CD4-positive, alpha-beta T cell (primary cell): ENCODE measurements at regions not wholly inside any gene's neighbourhood (a gene's known extent, or its start where the extent isn't known, plus 50 kb on each side); places are given as distances from the start of the nearest gene placed in this dataset.

ENCODE experiments used
- ATAC-seq: fragments of 200-7000 bp; cut with Tn5 transposase; one replicate; pipeline ENCODE4 v1.10.0; 2022; ENCODE audit warnings: mild to moderate bottlenecking; ENCODE audit not compliant: poor library complexity
- CTCF ChIA-PET: fragments of 350-600 bp; sonication (Branson Sonifier 250); formaldehyde crosslinking; loops from one replicate; lab custom pipeline; 2021; ENCODE audit warnings: antibody characterized with exemption, inconsistent platforms; lab: Charles Lee
- POLR2A ChIA-PET: fragments of 350-600 bp; sonication (Branson Sonifier 250); formaldehyde crosslinking; loops from one replicate; lab custom pipeline; 2021; ENCODE audit warnings: antibody characterized with exemption, inconsistent platforms; lab: Charles Lee
- DNase-seq, 14 experiments: peaks; one replicate each; pipeline ENCODE4 v3.0.0-alpha.2; 2013 to 2020; ENCODE audit warnings: mixed read lengths in 2 of 14
- H3K27ac ChIP-seq, 2 donors: one replicate each; pipeline versions ENCODE4 v1.5.1 to v1.7.0; 2013; ENCODE audit warnings: low read length in 2 of 2, low read depth in 1 of 2, mild to moderate bottlenecking in 1 of 2
- H3K27me3 ChIP-seq, 2 experiments: 1 replicate in 1 of 2; 2 replicates in 1 of 2; pipeline versions ENCODE4 v1.6.1 to v1.7.0; 2013; ENCODE audit warnings: low read length in 2 of 2, control low read depth in 1 of 2, mild to moderate bottlenecking in 1 of 2, moderate library complexity in 1 of 2; ENCODE audit not compliant: insufficient read depth in 2 of 2, control insufficient read depth in 1 of 2
- H3K36me3 ChIP-seq: one replicate; pipeline ENCODE4 v1.6.1; 2013; ENCODE audit warnings: low read length, control low read depth; ENCODE audit not compliant: insufficient read depth
- H3K4me1 ChIP-seq: one replicate; pipeline ENCODE4 v1.6.1; 2013; ENCODE audit warnings: low read length, control low read depth; ENCODE audit not compliant: insufficient read depth
- H3K4me3 ChIP-seq: one replicate; pipeline ENCODE4 v1.5.1; 2013; ENCODE audit warnings: mild to moderate bottlenecking, low read length, moderate library complexity
- H3K9me3 ChIP-seq, 2 experiments: 1 replicate in 1 of 2; 2 replicates in 1 of 2; pipeline versions ENCODE4 v1.6.1 to v1.7.0; 2013; ENCODE audit warnings: low read length in 2 of 2, mild to moderate bottlenecking in 2 of 2, control low read depth in 1 of 2, moderate library complexity in 1 of 2; ENCODE audit not compliant: control insufficient read depth in 1 of 2, insufficient read depth in 1 of 2
- H3K27ac Mint-ChIP-seq: one replicate; pipeline ENCODE4 v1.8.0; 2020; ENCODE audit warnings: mixed read lengths
- H3K27me3 Mint-ChIP-seq: one replicate; pipeline ENCODE4 v1.8.0; 2021; ENCODE audit warnings: mixed read lengths
- H3K36me3 Mint-ChIP-seq: one replicate; pipeline ENCODE4 v1.8.0; 2021; ENCODE audit warnings: low read depth, mixed read lengths
- H3K4me1 Mint-ChIP-seq: one replicate; pipeline ENCODE4 v1.8.0; 2021; ENCODE audit warnings: low read depth, mixed read lengths
- H3K4me3 Mint-ChIP-seq: one replicate; pipeline ENCODE4 v1.8.0; 2020; ENCODE audit warnings: mild to moderate bottlenecking, mixed read lengths
- H3K9me3 Mint-ChIP-seq: one replicate; pipeline ENCODE4 v1.8.0; 2020; ENCODE audit warnings: mixed read lengths
- intact Hi-C, 2 experiments: fragments of 100-400 bp; cut with DNase I in 1 of 2; cut with micrococcal nuclease in 1 of 2; formaldehyde crosslinking; loops; one replicate each; pipeline versions ENCODE4 v1.15.1 to v1.9.0; 2023 to 2025; cut with DNase I, micrococcal nuclease
- TF ChIP-seq, protein P1 (sequence below): fragments of 200-600 bp; IDR thresholded peaks from one replicate; pipeline ENCODE4 v1.8.0; 2022; ENCODE audit warnings: antibody characterized with exemption, mild to moderate bottlenecking

GRCh38 chr4:124188595-124188994, 523.9 kb downstream of the ANKRD50 start:
- Histone ChIP-seq H3K9me3 (peaks cover 0 to 6% of the 10 kb centered on the region in 2 experiments), H3K4me1 (no peaks in the 10 kb centered on the region), H3K36me3 (no peaks in the 10 kb centered on the region), H3K27ac (no peak overlapping the region), H3K27me3 (no peaks in the 10 kb centered on the region), H3K4me3 (no peak overlapping the region)
- DNase-seq (no peak), ATAC-seq (no peak)
- TF ChIP-seq, protein P1, sequence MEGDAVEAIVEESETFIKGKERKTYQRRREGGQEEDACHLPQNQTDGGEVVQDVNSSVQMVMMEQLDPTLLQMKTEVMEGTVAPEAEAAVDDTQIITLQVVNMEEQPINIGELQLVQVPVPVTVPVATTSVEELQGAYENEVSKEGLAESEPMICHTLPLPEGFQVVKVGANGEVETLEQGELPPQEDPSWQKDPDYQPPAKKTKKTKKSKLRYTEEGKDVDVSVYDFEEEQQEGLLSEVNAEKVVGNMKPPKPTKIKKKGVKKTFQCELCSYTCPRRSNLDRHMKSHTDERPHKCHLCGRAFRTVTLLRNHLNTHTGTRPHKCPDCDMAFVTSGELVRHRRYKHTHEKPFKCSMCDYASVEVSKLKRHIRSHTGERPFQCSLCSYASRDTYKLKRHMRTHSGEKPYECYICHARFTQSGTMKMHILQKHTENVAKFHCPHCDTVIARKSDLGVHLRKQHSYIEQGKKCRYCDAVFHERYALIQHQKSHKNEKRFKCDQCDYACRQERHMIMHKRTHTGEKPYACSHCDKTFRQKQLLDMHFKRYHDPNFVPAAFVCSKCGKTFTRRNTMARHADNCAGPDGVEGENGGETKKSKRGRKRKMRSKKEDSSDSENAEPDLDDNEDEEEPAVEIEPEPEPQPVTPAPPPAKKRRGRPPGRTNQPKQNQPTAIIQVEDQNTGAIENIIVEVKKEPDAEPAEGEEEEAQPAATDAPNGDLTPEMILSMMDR, result no peak
- no peaks in the 10 kb centered on the region for H3K4me1 Mint-ChIP-seq
- ChIA-PET CTCF (no interaction called here), POLR2A (no interaction called here)
- peaks cover 10% of the 10 kb centered on the region for H3K9me3 Mint-ChIP-seq
- intact Hi-C loops, result no loop called here
- H3K36me3 Mint-ChIP-seq, result no peaks in the 10 kb centered on the region
- H3K4me3 Mint-ChIP-seq, result no peak overlapping the region
- no peaks in the 10 kb centered on the region for H3K27me3 Mint-ChIP-seq
- no peak overlapping the region for H3K27ac Mint-ChIP-seq

GRCh38 chr4:124189545-124189944, 523.0 kb downstream of the ANKRD50 start:
- Histone ChIP-seq H3K4me3 (no peak overlapping the region), H3K9me3 (peaks cover 0 to 6% of the 10 kb centered on the region in 2 experiments), H3K4me1 (no peaks in the 10 kb centered on the region), H3K36me3 (no peaks in the 10 kb centered on the region), H3K27me3 (no peaks in the 10 kb centered on the region), H3K27ac (no peak overlapping the region)
- Mint-ChIP-seq H3K36me3 (no peaks in the 10 kb centered on the region), H3K9me3 (peaks cover 10% of the 10 kb centered on the region), H3K4me1 (no peaks in the 10 kb centered on the region), H3K4me3 (no peak overlapping the region), H3K27ac (no peak overlapping the region), H3K27me3 (no peaks in the 10 kb centered on the region)
- intact Hi-C loops, result no loop called here
- ATAC-seq (no peak), DNase-seq (no peak)
- ChIA-PET POLR2A (no interaction called here), CTCF (no interaction called here)
- TF ChIP-seq, protein P1, result no peak

DNA sequence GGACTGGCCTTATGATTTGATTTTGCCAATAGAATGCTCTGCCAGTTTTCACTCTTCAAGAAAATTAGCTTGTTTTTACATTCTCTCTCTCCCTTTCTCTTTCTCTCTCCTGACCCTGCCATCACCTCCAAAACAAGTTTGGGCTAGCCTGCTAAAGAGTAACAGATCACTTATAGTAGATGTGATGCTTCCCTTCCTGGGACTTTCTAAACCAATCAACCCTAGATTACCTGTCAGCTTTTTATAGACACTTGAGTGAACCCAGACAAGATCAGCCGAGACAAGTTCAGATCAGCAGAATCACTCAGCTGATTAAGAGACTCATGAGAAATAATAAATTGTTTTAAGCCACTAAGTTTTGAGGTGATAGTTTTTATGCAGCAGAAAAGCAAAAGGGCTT, 521.2 kb downstream of the ANKRD50 start:
- ChIA-PET POLR2A (no interaction called here), CTCF (no interaction called here)
- Histone ChIP-seq H3K9me3 (peaks cover 0 to 6% of the 10 kb centered on the region in 2 experiments), H3K4me1 (no peaks in the 10 kb centered on the region), H3K27me3 (no peaks in the 10 kb centered on the region), H3K27ac (no peak overlapping the region), H3K36me3 (no peaks in the 10 kb centered on the region), H3K4me3 (no peak overlapping the region)
- intact Hi-C loops, result no loop called here
- H3K27ac Mint-ChIP-seq, result no peak overlapping the region
- DNase-seq, result no peak
- no peak overlapping the region for H3K4me3 Mint-ChIP-seq
- no peaks in the 10 kb centered on the region for H3K27me3 Mint-ChIP-seq
- H3K9me3 Mint-ChIP-seq, result peaks cover 13% of the 10 kb centered on the region
- no peak for ATAC-seq
- no peaks in the 10 kb centered on the region for H3K4me1 Mint-ChIP-seq
- no peaks in the 10 kb centered on the region for H3K36me3 Mint-ChIP-seq
- TF ChIP-seq, protein P1, result no peak
